ENCODE measurements at regions not wholly inside any gene's neighbourhood (a gene's known extent, or its start where the extent isn't known, plus 50 kb on each side); places are given as distances from the start of the nearest gene placed in this dataset.

GRCh38 chr12:113650476-113650875 lies 178.8 kb upstream of the LHX5 start:
- TF ChIP-seq, protein P1, sequence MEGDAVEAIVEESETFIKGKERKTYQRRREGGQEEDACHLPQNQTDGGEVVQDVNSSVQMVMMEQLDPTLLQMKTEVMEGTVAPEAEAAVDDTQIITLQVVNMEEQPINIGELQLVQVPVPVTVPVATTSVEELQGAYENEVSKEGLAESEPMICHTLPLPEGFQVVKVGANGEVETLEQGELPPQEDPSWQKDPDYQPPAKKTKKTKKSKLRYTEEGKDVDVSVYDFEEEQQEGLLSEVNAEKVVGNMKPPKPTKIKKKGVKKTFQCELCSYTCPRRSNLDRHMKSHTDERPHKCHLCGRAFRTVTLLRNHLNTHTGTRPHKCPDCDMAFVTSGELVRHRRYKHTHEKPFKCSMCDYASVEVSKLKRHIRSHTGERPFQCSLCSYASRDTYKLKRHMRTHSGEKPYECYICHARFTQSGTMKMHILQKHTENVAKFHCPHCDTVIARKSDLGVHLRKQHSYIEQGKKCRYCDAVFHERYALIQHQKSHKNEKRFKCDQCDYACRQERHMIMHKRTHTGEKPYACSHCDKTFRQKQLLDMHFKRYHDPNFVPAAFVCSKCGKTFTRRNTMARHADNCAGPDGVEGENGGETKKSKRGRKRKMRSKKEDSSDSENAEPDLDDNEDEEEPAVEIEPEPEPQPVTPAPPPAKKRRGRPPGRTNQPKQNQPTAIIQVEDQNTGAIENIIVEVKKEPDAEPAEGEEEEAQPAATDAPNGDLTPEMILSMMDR (IDR thresholded peaks at IDR 0.05) = no peak
- no peak for TF ChIP-seq POLR2A (IDR thresholded peaks at IDR 0.05)
